Prostate gland (tissue), 2 donors: ENCODE measurements at regions not wholly inside any gene's neighbourhood (a gene's known extent, or its start where the extent isn't known, plus 50 kb on each side); places are given as distances from the start of the nearest gene placed in this dataset.

Experiments used
- DNase-seq: peaks from one replicate; pipeline ENCODE4 v3.0.0-alpha.2; 2019; ENCODE audit warnings: low spot score
- H3K27ac ChIP-seq, 2 donors: fragments of 200-600 bp; sonication (generic); 2 replicates each; pipeline ENCODE4 v1.5.1; 2017 to 2019
- H3K27me3 ChIP-seq: fragments of 200-600 bp; sonication (generic); replicated peaks from 2 replicates; pipeline ENCODE4 v1.5.1; 2019; ENCODE audit not compliant: insufficient read depth
- H3K36me3 ChIP-seq, 2 donors: fragments of 200-600 bp; sonication (generic); 1 replicate in 1 of 2; 2 replicates in 1 of 2; pipeline versions ENCODE4 v1.5.1 to v1.8.1; 2017 to 2019
- H3K4me1 ChIP-seq: fragments of 200-600 bp; sonication (generic); replicated peaks from 2 replicates; pipeline ENCODE4 v1.5.1; 2019
- H3K4me3 ChIP-seq, 2 donors: fragments of 200-600 bp; sonication (generic); 2 replicates each; pipeline ENCODE4 v1.5.1; 2017 to 2019
- H3K9me3 ChIP-seq: fragments of 200-600 bp; sonication (generic); 2 replicates; pipeline ENCODE4 v1.5.1; 2017
- CTCF ChIP-seq, 4 experiments: fragments of 200-600 bp in 2 of 4; fragments of 450-650 bp in 2 of 4; sonication (generic) in 2 of 4; IDR thresholded peaks; 1 replicate in 3 of 4; 2 replicates in 1 of 4; pipeline ENCODE4 v1.5.1; 2016 to 2019; ENCODE audit warnings: antibody characterized with exemption in 4 of 4, mild to moderate bottlenecking in 2 of 4, moderate library complexity in 2 of 4
- POLR2A ChIP-seq: fragments of 450-650 bp; IDR thresholded peaks from one replicate; pipeline ENCODE4 v1.6.1; 2016; ENCODE audit warnings: antibody characterized with exemption, mild to moderate bottlenecking
- POLR2AphosphoS5 ChIP-seq: sonication (generic); formaldehyde crosslinking; IDR thresholded peaks from one replicate; pipeline ENCODE4 v1.6.1; 2017; ENCODE audit warnings: antibody characterized with exemption
- WGBS: methylation state at CpG from one replicate; pipeline ENCODE4 v1.1.5; 2018; 5-methylcytosine and 5-hydroxymethylcytosine counted together
- intact Hi-C: fragments of 100-400 bp; cut with DNase I; formaldehyde crosslinking; loops from one replicate; pipeline ENCODE4 v1.14.2; 2022

GRCh38 chr6:122107256-122107852 is 292.1 kb upstream of the HSF2 start:
- Histone ChIP-seq H3K4me1 (no peaks in the 10 kb centered on the region), H3K9me3 (no peaks in the 10 kb centered on the region), H3K4me3 (no peak overlapping the region), H3K27me3 (no peaks in the 10 kb centered on the region), H3K36me3 (no peaks in the 10 kb centered on the region), H3K27ac (no peak overlapping the region)
- no peak for TF ChIP-seq CTCF (IDR thresholded peaks at IDR 0.05)
- peak; percentile 35 for TF ChIP-seq POLR2AphosphoS5
- no peak for TF ChIP-seq POLR2A
- 62% methylated on average over 3 of the region's 3 CpGs for WGBS
- peak; percentile 10 for DNase-seq
- intact Hi-C loops = no loop called here

GRCh38 chr6:122109075-122109474 is 290.4 kb upstream of the HSF2 start:
- Histone ChIP-seq H3K4me3 (no peak overlapping the region), H3K27ac (no peak overlapping the region), H3K27me3 (no peaks in the 10 kb centered on the region), H3K9me3 (no peaks in the 10 kb centered on the region), H3K4me1 (no peaks in the 10 kb centered on the region), H3K36me3 (no peaks in the 10 kb centered on the region)
- TF ChIP-seq POLR2A (no peak), CTCF (IDR thresholded peaks at IDR 0.05) (no peak), POLR2AphosphoS5 (no peak)
- DNase-seq = no peak
- intact Hi-C loops = no loop called here

- Histone ChIP-seq H3K4me1 (no peaks in the 10 kb centered on the region), H3K27me3 (no peaks in the 10 kb centered on the region), H3K36me3 (no peaks in the 10 kb centered on the region), H3K9me3 (no peaks in the 10 kb centered on the region), H3K27ac (peak overlapping the region in 1 of 2 donors; percentile 10), H3K4me3 (no peak overlapping the region)
- intact Hi-C loops = loop anchor here (10.0 kb wide), 1 partner anchor 50 kb away; no protein-coding TSS in a partner anchor
- WGBS = 47% methylated on average over 2 of the region's 2 CpGs
- no peak for DNase-seq
- TF ChIP-seq CTCF (IDR thresholded peaks at IDR 0.05) = no peak
- TF ChIP-seq POLR2AphosphoS5 = no peak
- no peak for TF ChIP-seq POLR2A
Measured at GRCh38 chr6:122114717-122115116, 284.7 kb upstream of the HSF2 start.

GRCh38 chr6:122116119-122116834 is 283.2 kb upstream of the HSF2 start:
- intact Hi-C loops = loop anchor here (10.0 kb wide), 1 partner anchor 51 kb away; no protein-coding TSS in a partner anchor
- Histone ChIP-seq H3K4me1 (no peaks in the 10 kb centered on the region), H3K9me3 (no peaks in the 10 kb centered on the region), H3K4me3 (no peak overlapping the region), H3K27ac (no peak overlapping the region), H3K27me3 (no peaks in the 10 kb centered on the region), H3K36me3 (no peaks in the 10 kb centered on the region)
- no peak for TF ChIP-seq POLR2AphosphoS5
- no peak for TF ChIP-seq POLR2A
- TF ChIP-seq CTCF (IDR thresholded peaks at IDR 0.05) = no peak
- WGBS = 23% methylated on average over 5 of the region's 5 CpGs
- DNase-seq = no peak
